Peyer's patch (tissue), 4 donors: ENCODE measurements at regions not wholly inside any gene's neighbourhood (a gene's known extent, or its start where the extent isn't known, plus 50 kb on each side); places are given as distances from the start of the nearest gene placed in this dataset.

Experiments used
- DNase-seq, 3 donors: peaks; one replicate each; pipeline ENCODE4 v3.0.0-alpha.2; 2017 to 2019
- H3K27ac ChIP-seq, 4 donors: fragments of 200-600 bp; sonication (generic); one replicate each; pipeline ENCODE4 v1.5.1; 2016 to 2019
- H3K27me3 ChIP-seq, 2 donors: fragments of 200-600 bp; sonication (generic); one replicate each; pipeline ENCODE4 v1.5.1; 2019
- H3K36me3 ChIP-seq, 3 donors: fragments of 200-600 bp; sonication (generic); one replicate each; pipeline ENCODE4 v1.5.1; 2016 to 2019
- H3K4me1 ChIP-seq, 4 donors: fragments of 200-600 bp; sonication (generic); one replicate each; pipeline ENCODE4 v1.5.1; 2016 to 2019
- H3K4me3 ChIP-seq, 4 donors: fragments of 200-600 bp; sonication (generic); 1 replicate in 3 of 4; 2 replicates in 1 of 4; pipeline ENCODE4 v1.5.1; 2016 to 2019; ENCODE audit warnings: mild to moderate bottlenecking in 1 of 4
- H3K9me3 ChIP-seq, 4 donors: fragments of 200-600 bp; sonication (generic); one replicate each; pipeline ENCODE4 v1.5.1; 2016 to 2019; ENCODE audit warnings: mild to moderate bottlenecking in 1 of 4
- POLR2A ChIP-seq, 2 donors: fragments of 450-650 bp; IDR thresholded peaks; one replicate each; pipeline ENCODE4 v1.5.1; 2017; ENCODE audit warnings: antibody characterized with exemption in 2 of 2, mild to moderate bottlenecking in 2 of 2, moderate library complexity in 2 of 2
- TF ChIP-seq, protein P1 (sequence below), 6 experiments: fragments of 450-650 bp in 4 of 6; fragments of 200-600 bp in 2 of 6; sonication (generic) in 1 of 6; IDR thresholded peaks; one replicate each; pipeline ENCODE4 v1.5.1; 2017 to 2019; ENCODE audit warnings: antibody characterized with exemption in 6 of 6, mild to moderate bottlenecking in 3 of 6, moderate library complexity in 1 of 6

DNA sequence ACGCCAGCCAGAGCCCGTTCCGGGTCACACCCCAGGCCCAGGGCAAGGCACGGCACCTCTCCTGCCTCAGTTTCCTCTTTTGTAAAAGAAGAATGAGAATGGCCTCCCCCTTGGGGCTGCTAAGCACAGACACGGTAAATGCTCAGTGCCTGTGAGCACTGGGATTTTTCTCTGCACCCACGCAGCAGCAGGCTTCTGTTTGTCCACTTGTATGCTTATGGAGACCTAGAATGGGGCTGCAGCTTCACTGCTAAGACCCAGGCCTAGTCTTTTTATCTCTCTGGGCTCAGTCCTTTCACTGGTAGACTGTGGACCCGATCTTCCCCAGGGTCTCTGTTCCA lies 1327.9 kb downstream of the TBC1D22A start:
- Histone ChIP-seq H3K4me3 (peak overlapping the region in 2 of 4 donors; percentile 14 to 23), H3K36me3 (no peaks in the 10 kb centered on the region)
- TF ChIP-seq POLR2A (IDR thresholded peaks at IDR 0.05): no peak
- TF ChIP-seq, protein P1, sequence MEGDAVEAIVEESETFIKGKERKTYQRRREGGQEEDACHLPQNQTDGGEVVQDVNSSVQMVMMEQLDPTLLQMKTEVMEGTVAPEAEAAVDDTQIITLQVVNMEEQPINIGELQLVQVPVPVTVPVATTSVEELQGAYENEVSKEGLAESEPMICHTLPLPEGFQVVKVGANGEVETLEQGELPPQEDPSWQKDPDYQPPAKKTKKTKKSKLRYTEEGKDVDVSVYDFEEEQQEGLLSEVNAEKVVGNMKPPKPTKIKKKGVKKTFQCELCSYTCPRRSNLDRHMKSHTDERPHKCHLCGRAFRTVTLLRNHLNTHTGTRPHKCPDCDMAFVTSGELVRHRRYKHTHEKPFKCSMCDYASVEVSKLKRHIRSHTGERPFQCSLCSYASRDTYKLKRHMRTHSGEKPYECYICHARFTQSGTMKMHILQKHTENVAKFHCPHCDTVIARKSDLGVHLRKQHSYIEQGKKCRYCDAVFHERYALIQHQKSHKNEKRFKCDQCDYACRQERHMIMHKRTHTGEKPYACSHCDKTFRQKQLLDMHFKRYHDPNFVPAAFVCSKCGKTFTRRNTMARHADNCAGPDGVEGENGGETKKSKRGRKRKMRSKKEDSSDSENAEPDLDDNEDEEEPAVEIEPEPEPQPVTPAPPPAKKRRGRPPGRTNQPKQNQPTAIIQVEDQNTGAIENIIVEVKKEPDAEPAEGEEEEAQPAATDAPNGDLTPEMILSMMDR (IDR thresholded peaks at IDR 0.05): no peak

DNA sequence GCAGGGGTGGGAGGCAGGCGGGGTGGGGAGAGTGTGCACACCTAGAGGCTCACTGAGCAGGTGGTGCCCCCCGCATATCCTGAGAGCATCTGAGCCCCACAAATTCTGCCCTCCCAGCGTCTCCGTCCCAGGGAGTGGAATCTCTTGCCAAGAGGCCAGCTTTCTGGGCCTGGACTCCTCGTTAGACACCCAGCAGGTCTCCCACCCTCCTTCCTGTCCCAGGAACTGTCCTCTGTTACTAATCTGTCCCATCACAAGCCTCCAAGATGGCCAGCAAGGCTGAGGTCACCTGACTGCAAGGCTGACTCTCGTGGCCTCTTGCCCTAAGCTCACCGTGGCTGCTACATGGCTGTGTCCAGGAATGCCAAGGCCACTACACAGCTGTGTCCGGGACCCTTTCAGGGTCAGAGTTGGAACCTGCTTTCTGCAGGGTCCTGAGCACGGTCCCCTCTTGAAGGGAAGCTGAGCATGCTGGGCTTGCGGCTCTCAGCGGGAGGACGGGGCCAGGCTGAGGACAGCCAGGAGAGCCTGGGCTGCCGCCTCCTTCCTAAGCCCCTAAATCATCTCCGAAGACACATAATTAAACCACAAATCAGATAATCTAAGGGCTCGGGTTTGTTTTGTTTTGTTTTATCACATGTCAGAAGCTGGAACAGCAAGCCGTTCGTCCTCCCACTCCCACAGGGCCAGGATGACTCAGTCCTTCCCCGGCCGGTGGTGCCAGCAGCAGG lies 1327.3 kb downstream of the TBC1D22A start:
- DNase-seq: peak in 2 of 3 donors; percentile 35 to 39
- no peak overlapping the region for H3K27ac ChIP-seq
- no peaks in the 10 kb centered on the region for H3K27me3 ChIP-seq
- TF ChIP-seq, protein P1 (IDR thresholded peaks at IDR 0.05): no peak
- no peak for TF ChIP-seq POLR2A (IDR thresholded peaks at IDR 0.05)
- peak overlapping the region in 3 of 4 donors; percentile 9 to 23 (median 14) for H3K4me3 ChIP-seq
- H3K4me1 ChIP-seq: peaks cover 0 to 13% (median 6%) of the 10 kb centered on the region in 4 donors
- H3K9me3 ChIP-seq: no peaks in the 10 kb centered on the region
- H3K36me3 ChIP-seq: no peaks in the 10 kb centered on the region

More for the DNA sequence above, 1327.9 kb downstream of the TBC1D22A start:
- no peaks in the 10 kb centered on the region for H3K9me3 ChIP-seq
- H3K27ac ChIP-seq: no peak overlapping the region
- peaks cover 0 to 13% (median 5%) of the 10 kb centered on the region in 4 donors for H3K4me1 ChIP-seq
- DNase-seq: peak in 2 of 3 donors; percentile 41 to 50
- no peaks in the 10 kb centered on the region for H3K27me3 ChIP-seq

GRCh38 chr22:48088926-48089536 lies 1326.6 kb downstream of the TBC1D22A start:
- Histone ChIP-seq H3K27me3 (no peaks in the 10 kb centered on the region), H3K9me3 (no peaks in the 10 kb centered on the region), H3K27ac (no peak overlapping the region), H3K4me3 (no peak overlapping the region), H3K36me3 (no peaks in the 10 kb centered on the region), H3K4me1 (peaks cover 0 to 15% (median 9%) of the 10 kb centered on the region in 4 donors)
- DNase-seq: peak in 1 of 3 donors; percentile 39
- no peak for TF ChIP-seq POLR2A (IDR thresholded peaks at IDR 0.05)
- TF ChIP-seq, protein P1 (IDR thresholded peaks at IDR 0.05): no peak

- H3K4me1 ChIP-seq: peaks cover 0 to 19% (median 9%) of the 10 kb centered on the region in 4 donors
- no peaks in the 10 kb centered on the region for H3K9me3 ChIP-seq
- no peak for DNase-seq
- H3K27me3 ChIP-seq: no peaks in the 10 kb centered on the region
- no peaks in the 10 kb centered on the region for H3K36me3 ChIP-seq
- H3K4me3 ChIP-seq: no peak overlapping the region
- TF ChIP-seq POLR2A (IDR thresholded peaks at IDR 0.05): no peak
- TF ChIP-seq, protein P1 (IDR thresholded peaks at IDR 0.05): no peak
- no peak overlapping the region for H3K27ac ChIP-seq
These were observed 1325.8 kb downstream of the TBC1D22A start for GRCh38 chr22:48088251-48088650.

GRCh38 chr22:48085901-48086645 lies 1323.6 kb downstream of the TBC1D22A start:
- Histone ChIP-seq H3K27ac (no peak overlapping the region), H3K36me3 (no peaks in the 10 kb centered on the region), H3K4me3 (no peak overlapping the region), H3K9me3 (no peaks in the 10 kb centered on the region), H3K4me1 (peaks cover 0 to 16% (median 9%) of the 10 kb centered on the region in 4 donors), H3K27me3 (no peaks in the 10 kb centered on the region)
- TF ChIP-seq, protein P1 (IDR thresholded peaks at IDR 0.05): no peak
- TF ChIP-seq POLR2A (IDR thresholded peaks at IDR 0.05): no peak
- peak in 1 of 3 donors; percentile 29 for DNase-seq
